AG09319 (cell line): ENCODE measurements at regions not wholly inside any gene's neighbourhood (a gene's known extent, or its start where the extent isn't known, plus 50 kb on each side); places are given as distances from the start of the nearest gene placed in this dataset.
A peak's percentile ranks its signal among the peaks of the same experiment; 100 is the strongest.

Source experiments
- DNase-seq: peaks from one replicate; pipeline ENCODE4 v3.0.0-alpha.2; 2010; ENCODE audit warnings: low read depth; ENCODE audit errors: extremely low read depth
- CTCF ChIP-seq: IDR thresholded peaks from 2 replicates; pipeline ENCODE4 v1.5.1; 2011; ENCODE audit warnings: low read depth, mild to moderate bottlenecking, inconsistent platforms, low read length, moderate library complexity

GRCh38 chr7:137160236-137160635 is 183.3 kb downstream of the PTN start:
- DNase-seq: no peak
- TF ChIP-seq CTCF: no peak

- no peak for DNase-seq
- TF ChIP-seq CTCF: no peak
Observed at GRCh38 chr7:137157256-137157655, 186.3 kb downstream of the PTN start.

GRCh38 chr7:137151690-137152052 is 191.9 kb downstream of the PTN start:
- TF ChIP-seq CTCF: no peak
- no peak for DNase-seq

- no peak for TF ChIP-seq CTCF
- DNase-seq: no peak
Observed at GRCh38 chr7:137151041-137151689, 192.4 kb downstream of the PTN start.

- TF ChIP-seq CTCF: no peak
- no peak for DNase-seq
Observed at GRCh38 chr7:137147338-137147720, 196.2 kb downstream of the PTN start.

GRCh38 chr7:137146552-137147337 is 196.8 kb downstream of the PTN start:
- DNase-seq: peak; percentile 45
- no peak for TF ChIP-seq CTCF

- TF ChIP-seq CTCF: no peak
Observed at GRCh38 chr7:137146012-137146455, 197.5 kb downstream of the PTN start.

More at GRCh38 chr7:137146012-137146455, 197.5 kb downstream of the PTN start:
- DNase-seq: no peak
